Keratinocyte (primary cell): ENCODE measurements at regions not wholly inside any gene's neighbourhood (a gene's known extent, or its start where the extent isn't known, plus 50 kb on each side); places are given as distances from the start of the nearest gene placed in this dataset.

ENCODE experiments used
- DNase-seq: peaks from one replicate; pipeline ENCODE4 v3.0.0-alpha.2; 2011; ENCODE audit warnings: low read depth, missing footprints, low spot score
- FAIRE-seq: peaks from 2 replicates; lab custom pipeline; 2011; peaks lifted over from hg19 to GRCh38; lab: Jason Lieb, UNC
- H2AFZ ChIP-seq: 2 replicates; pipeline ENCODE4 v1.6.0; 2012; ENCODE audit warnings: low read length, control low read depth, inconsistent platforms; ENCODE audit not compliant: control insufficient read depth
- H3K27ac ChIP-seq: 2 replicates; pipeline ENCODE4 v1.5.1; 2011; ENCODE audit warnings: low read length; ENCODE audit not compliant: control insufficient read depth, insufficient read depth
- H3K27me3 ChIP-seq: 3 replicates; pipeline ENCODE4 v1.6.0; 2011; ENCODE audit warnings: low read length; ENCODE audit not compliant: control insufficient read depth, insufficient read depth; ENCODE audit errors: extremely low read depth
- H3K36me3 ChIP-seq, 2 experiments: 2 replicates in 1 of 2; 3 replicates in 1 of 2; pipeline ENCODE4 v1.5.1; 2011; ENCODE audit warnings: low read length in 2 of 2, mild to moderate bottlenecking in 1 of 2; ENCODE audit not compliant: control insufficient read depth in 2 of 2, insufficient read depth in 2 of 2; ENCODE audit errors: extremely low read depth in 1 of 2
- H3K4me1 ChIP-seq: 3 replicates; pipeline ENCODE4 v1.5.1; 2011; ENCODE audit warnings: low read length; ENCODE audit not compliant: control insufficient read depth, insufficient read depth; ENCODE audit errors: extremely low read depth
- H3K4me2 ChIP-seq: 3 replicates; pipeline ENCODE4 v1.6.0; 2011; ENCODE audit warnings: low read depth, low read length; ENCODE audit not compliant: control insufficient read depth, insufficient read depth; ENCODE audit errors: extremely low read depth
- H3K4me3 ChIP-seq, 3 experiments: fragments of 200-600 bp in 1 of 3; sonication (generic) in 1 of 3; 2 replicates in 2 of 3; 3 replicates in 1 of 3; pipeline ENCODE4 v1.5.1; 2011 to 2016; ENCODE audit warnings: low read length in 3 of 3, mild to moderate bottlenecking in 3 of 3, control low read depth in 2 of 3, inconsistent platforms in 1 of 3, low read depth in 1 of 3, mixed read lengths in 1 of 3, mixed run types in 1 of 3, moderate library complexity in 1 of 3; ENCODE audit not compliant: control insufficient read depth in 2 of 3, insufficient read depth in 2 of 3; ENCODE audit errors: extremely low read depth in 1 of 3
- H3K79me2 ChIP-seq: 2 replicates; pipeline ENCODE4 v1.6.0; 2012; ENCODE audit warnings: low read length; ENCODE audit not compliant: control insufficient read depth, insufficient read depth
- H3K9ac ChIP-seq: 3 replicates; pipeline ENCODE4 v1.6.0; 2011; ENCODE audit warnings: low read length; ENCODE audit not compliant: control insufficient read depth, insufficient read depth; ENCODE audit errors: extremely low read depth
- H3K9me1 ChIP-seq: 3 replicates; pipeline ENCODE4 v1.6.0; 2011; ENCODE audit warnings: low read length; ENCODE audit not compliant: control insufficient read depth, insufficient read depth; ENCODE audit errors: extremely low read depth
- H3K9me3 ChIP-seq: 2 replicates; pipeline ENCODE4 v1.5.1; 2012; ENCODE audit warnings: low read depth, low read length; ENCODE audit not compliant: control insufficient read depth
- H4K20me1 ChIP-seq: 3 replicates; pipeline ENCODE4 v1.6.0; 2011; ENCODE audit warnings: low read length; ENCODE audit not compliant: control insufficient read depth, insufficient read depth; ENCODE audit errors: extremely low read depth
- CTCF ChIP-seq, 3 experiments: IDR thresholded peaks in 1 of 3; conservative IDR thresholded peaks in 1 of 3; optimal IDR thresholded peaks in 1 of 3; 2 replicates in 2 of 3; 3 replicates in 1 of 3; pipeline versions ENCODE3 to v1.5.1; 2011; ENCODE audit warnings: low read length in 3 of 3, mild to moderate bottlenecking in 3 of 3, moderate library complexity in 2 of 3, control low read depth in 1 of 3, inconsistent platforms in 1 of 3; ENCODE audit not compliant: insufficient read depth in 2 of 3; ENCODE audit errors: extremely low read depth in 1 of 3
- EZH2 ChIP-seq: IDR thresholded peaks from one replicate; pipeline ENCODE4 v1.6.1; 2012; ENCODE audit warnings: inconsistent platforms, mild to moderate bottlenecking, low read length, moderate library complexity
- dilution Hi-C: fragments of 300-500 bp; cut with MboI; formaldehyde crosslinking; loops from one replicate; pipeline ENCODE4 v1.7.0; 2020; ENCODE audit warnings: low sequenced_read_pairs; ENCODE audit not compliant: extremely low pct_ligation_motif_present

GRCh38 chr7:47216439-47216838, 365.5 kb downstream of the TNS3 start:
- H3K4me3 ChIP-seq = no peak overlapping the region
- no peak overlapping the region for H3K27ac ChIP-seq
- H3K9me3 ChIP-seq = no peaks in the 10 kb centered on the region
- dilution Hi-C loops = no loop called here
- no peak overlapping the region for H3K4me2 ChIP-seq
- no peak for TF ChIP-seq CTCF (optimal IDR thresholded peaks at IDR 0.05 in 1 of 3, IDR thresholded peaks at IDR 0.05 in 1 of 3, conservative IDR thresholded peaks at IDR 0.05 in 1 of 3; ENCODE audit: extremely low read depth in 1 of 3, insufficient read depth in 2 of 3, low read length in 3 of 3)
- no peak for TF ChIP-seq EZH2
- no peaks in the 10 kb centered on the region for H3K79me2 ChIP-seq
- no peak overlapping the region for H2AFZ ChIP-seq
- DNase-seq (no peak), FAIRE-seq (no peak)
- no peaks in the 10 kb centered on the region for H4K20me1 ChIP-seq
- H3K9me1 ChIP-seq = no peaks in the 10 kb centered on the region
- H3K27me3 ChIP-seq = peaks cover 20% of the 10 kb centered on the region
- no peak overlapping the region for H3K9ac ChIP-seq
- H3K36me3 ChIP-seq = no peaks in the 10 kb centered on the region
- no peaks in the 10 kb centered on the region for H3K4me1 ChIP-seq

- TF ChIP-seq EZH2 = no peak
- TF ChIP-seq CTCF (optimal IDR thresholded peaks at IDR 0.05 in 1 of 3, IDR thresholded peaks at IDR 0.05 in 1 of 3, conservative IDR thresholded peaks at IDR 0.05 in 1 of 3; ENCODE audit: extremely low read depth in 1 of 3, insufficient read depth in 2 of 3, low read length in 3 of 3) = no peak
- Histone ChIP-seq H4K20me1 (no peaks in the 10 kb centered on the region), H3K36me3 (no peaks in the 10 kb centered on the region), H3K79me2 (no peaks in the 10 kb centered on the region), H3K9me3 (peaks cover under 1% of the 10 kb centered on the region), H3K9ac (no peak overlapping the region), H3K27ac (no peak overlapping the region), H3K4me1 (no peaks in the 10 kb centered on the region), H3K9me1 (no peaks in the 10 kb centered on the region), H3K4me2 (no peak overlapping the region), H2AFZ (no peak overlapping the region), H3K4me3 (no peak overlapping the region), H3K27me3 (peaks cover 24% of the 10 kb centered on the region)
- dilution Hi-C loops = no loop called here
- FAIRE-seq (no peak), DNase-seq (no peak)
Observed at GRCh38 chr7:47215640-47216039, 366.3 kb downstream of the TNS3 start.
